ENCODE measurements at regions not wholly inside any gene's neighbourhood (a gene's known extent, or its start where the extent isn't known, plus 50 kb on each side); places are given as distances from the start of the nearest gene placed in this dataset.
A peak's percentile ranks its signal among the peaks of the same experiment; 100 is the strongest.

GRCh38 chr3:177510693-177511216, 313.5 kb upstream of the TBL1XR1 start:
- no peak for DNase-seq

- DNase-seq = no peak
Observed at GRCh38 chr3:177512945-177513814, 315.9 kb upstream of the TBL1XR1 start.

- peak in 1 of 51 donors; percentile 43 for DNase-seq
Observed at GRCh38 chr3:177513815-177514610, 316.7 kb upstream of the TBL1XR1 start.

GRCh38 chr3:177514611-177515499, 317.6 kb upstream of the TBL1XR1 start:
- no peak for DNase-seq

GRCh38 chr3:177515786-177516157, 318.5 kb upstream of the TBL1XR1 start:
- no peak for DNase-seq

- peak in 6 of 51 donors; percentile 5 to 49 (median 14) for DNase-seq
Observed at GRCh38 chr3:177516158-177517011, 319.1 kb upstream of the TBL1XR1 start.

GRCh38 chr3:177517906-177518305, 320.6 kb upstream of the TBL1XR1 start:
- no peak for DNase-seq

- DNase-seq = no peak
Observed at GRCh38 chr3:177519588-177519987, 322.3 kb upstream of the TBL1XR1 start.

- no peak for DNase-seq
Observed at GRCh38 chr3:177521305-177521704, 324.0 kb upstream of the TBL1XR1 start.

GRCh38 chr3:177522051-177522450, 324.8 kb upstream of the TBL1XR1 start:
- DNase-seq = no peak

GRCh38 chr3:177523067-177523675, 325.9 kb upstream of the TBL1XR1 start:
- DNase-seq = no peak

- DNase-seq = no peak
Observed at GRCh38 chr3:177523872-177524438, 326.7 kb upstream of the TBL1XR1 start.

GRCh38 chr3:177524742-177525141, 327.5 kb upstream of the TBL1XR1 start:
- DNase-seq = no peak

- DNase-seq = no peak
Observed at GRCh38 chr3:177525414-177525813, 328.1 kb upstream of the TBL1XR1 start.

GRCh38 chr3:177525987-177526712, 328.9 kb upstream of the TBL1XR1 start:
- DNase-seq = peak in 11 of 51 donors; percentile 5 to 36 (median 11)

- DNase-seq = no peak
Observed at GRCh38 chr3:177527182-177527581, 329.9 kb upstream of the TBL1XR1 start.

- no peak for DNase-seq
Observed at GRCh38 chr3:177528306-177529070, 331.2 kb upstream of the TBL1XR1 start.

GRCh38 chr3:177529071-177529550, 331.8 kb upstream of the TBL1XR1 start:
- no peak for DNase-seq

All from hypothalamus (tissue), 51 donors.